Epithelial cell of prostate (primary cell): ENCODE measurements at regions not wholly inside any gene's neighbourhood (a gene's known extent, or its start where the extent isn't known, plus 50 kb on each side); places are given as distances from the start of the nearest gene placed in this dataset.

Experiments
- DNase-seq: peaks from one replicate; pipeline ENCODE4 v3.0.0-alpha.2; 2011; ENCODE audit warnings: low read depth, low spot score
- H3K27ac ChIP-seq: fragments of 450-650 bp; 2 replicates; pipeline ENCODE4 v1.5.1; 2017; ENCODE audit warnings: mild to moderate bottlenecking

DNA sequence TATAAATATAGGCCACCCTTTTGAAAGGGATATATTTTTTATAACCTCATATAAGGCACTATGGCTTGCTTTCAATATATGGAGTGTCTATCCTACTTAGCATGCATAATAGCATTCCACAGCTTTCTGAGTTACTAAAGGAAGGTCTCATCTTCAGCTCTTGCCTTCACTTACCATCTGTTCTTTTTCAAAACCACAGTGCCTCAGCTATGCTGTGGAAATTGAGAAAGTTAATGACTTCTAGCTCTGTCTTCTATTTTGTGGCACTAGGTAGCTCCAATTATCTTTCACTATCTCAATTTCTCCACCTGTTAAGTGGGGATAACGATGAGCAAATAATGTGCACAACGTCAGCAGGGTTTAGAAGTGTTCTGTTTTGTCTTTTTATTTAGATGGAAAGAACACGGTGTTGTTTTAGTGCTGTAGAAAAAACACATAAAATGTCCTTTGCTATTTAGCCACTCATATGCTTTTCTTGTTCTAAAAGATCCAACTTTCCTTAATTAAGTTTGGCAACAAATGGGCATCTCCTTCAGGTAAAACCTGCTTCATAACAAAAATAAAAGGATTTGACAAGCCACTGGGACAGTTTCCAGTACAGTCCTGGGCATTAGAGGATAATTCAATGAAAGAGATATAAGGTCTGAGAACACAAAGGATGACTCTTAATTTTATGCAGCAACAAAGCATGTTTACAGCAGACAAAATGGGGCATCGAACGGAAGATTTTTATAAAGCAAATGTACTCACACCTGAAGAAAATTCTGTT, 462.0 kb upstream of the SYT1 start:
- H3K27ac ChIP-seq: no peak overlapping the region
- DNase-seq: no peak

DNA sequence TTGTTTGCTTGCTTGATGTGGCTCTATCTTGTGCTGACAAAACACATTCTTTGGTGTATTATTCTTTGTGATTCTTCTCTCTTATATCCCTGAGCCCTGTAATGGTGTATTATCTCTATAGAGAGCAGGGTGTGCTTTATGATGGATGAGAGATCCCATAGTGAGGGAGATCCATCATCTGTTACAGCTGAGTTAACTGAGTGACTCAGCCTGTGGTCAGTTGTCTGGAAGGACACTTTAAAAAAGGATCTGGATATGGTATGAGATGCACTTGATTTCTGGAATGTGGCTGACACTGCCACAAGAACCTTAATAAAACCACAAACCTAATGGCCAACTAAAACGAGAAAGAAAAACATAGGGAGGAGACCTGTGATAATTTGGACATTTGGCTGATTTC, 461.4 kb upstream of the SYT1 start:
- no peak for DNase-seq
- H3K27ac ChIP-seq: no peak overlapping the region

DNA sequence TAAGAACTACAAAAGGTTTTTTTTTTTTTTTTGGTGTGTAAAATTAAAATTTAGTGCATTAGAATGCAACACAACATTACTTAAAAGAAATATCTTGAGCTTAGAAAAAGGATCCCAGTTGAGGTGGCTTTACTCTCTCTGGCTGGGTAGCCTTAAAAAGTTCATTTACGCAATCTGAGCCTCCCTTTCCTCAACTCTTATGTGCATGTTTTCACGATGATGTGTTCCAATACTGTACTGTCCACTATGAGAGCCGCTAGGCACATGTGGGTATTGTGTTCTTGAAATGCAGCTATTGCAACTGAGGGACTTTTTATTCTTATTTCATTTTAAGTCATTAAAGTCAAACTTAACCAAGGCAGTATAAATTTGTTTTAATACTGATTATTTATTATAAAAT, 460.9 kb upstream of the SYT1 start:
- no peak overlapping the region for H3K27ac ChIP-seq
- no peak for DNase-seq

DNA sequence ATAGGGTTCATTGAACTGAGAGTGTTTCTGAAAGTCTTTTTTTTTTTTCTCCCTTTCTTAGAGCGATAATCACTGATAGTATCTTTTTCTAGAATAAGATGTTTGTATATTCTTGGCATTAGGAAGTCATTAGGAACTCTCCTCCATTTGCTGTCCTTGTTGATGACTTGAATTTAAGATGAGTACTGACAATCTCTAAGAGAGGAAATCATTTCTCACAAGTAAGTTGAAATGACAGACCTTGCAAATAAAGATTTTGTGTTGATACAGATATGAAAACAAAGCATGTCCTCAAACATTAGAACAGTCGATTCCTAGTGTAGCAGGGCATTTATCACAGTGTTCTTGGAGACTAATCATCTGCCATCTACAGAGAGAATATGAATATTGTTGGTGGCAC, 458.4 kb upstream of the SYT1 start:
- no peak for DNase-seq

DNA sequence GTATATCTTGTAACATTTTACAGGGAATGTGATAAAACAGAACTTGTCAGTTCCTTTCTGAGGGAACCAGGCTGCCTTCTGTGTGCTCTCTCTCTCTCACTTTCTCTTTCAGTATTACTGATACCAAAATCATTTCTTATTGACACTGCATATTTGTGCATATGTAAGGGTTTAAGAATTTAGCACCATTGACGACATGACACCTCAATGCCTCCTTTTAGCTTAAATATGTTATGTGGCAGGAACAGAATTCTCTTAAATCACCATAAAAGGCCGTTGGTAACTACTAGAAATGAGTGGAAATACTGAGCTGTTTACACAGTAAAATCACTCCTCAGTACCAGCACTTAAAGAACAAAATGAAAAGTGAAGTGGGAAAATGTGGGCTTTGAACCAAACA, 457.7 kb upstream of the SYT1 start:
- no peak for DNase-seq
- H3K27ac ChIP-seq: no peak overlapping the region

More for the DNA sequence above, 458.4 kb upstream of the SYT1 start:
- no peak overlapping the region for H3K27ac ChIP-seq

DNA sequence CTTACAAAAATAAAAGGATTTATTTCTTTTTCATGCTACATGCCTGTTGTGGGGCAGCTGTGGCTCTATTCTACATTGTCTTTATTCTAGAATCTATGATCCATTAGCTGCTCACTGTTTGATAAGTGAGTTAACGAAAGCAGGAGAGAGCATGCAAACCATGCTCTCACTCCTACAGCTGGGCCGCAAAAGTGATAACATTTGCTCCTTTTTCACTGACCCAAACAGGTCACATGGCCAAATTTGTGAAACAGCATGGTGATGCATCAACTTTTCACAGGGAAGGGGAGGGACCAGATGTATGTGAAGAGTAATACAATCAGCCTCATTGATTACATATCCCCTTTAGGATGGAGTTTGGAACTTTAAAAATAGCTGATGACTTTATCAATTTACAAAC, 456.9 kb upstream of the SYT1 start:
- H3K27ac ChIP-seq: no peak overlapping the region
- DNase-seq: no peak

DNA sequence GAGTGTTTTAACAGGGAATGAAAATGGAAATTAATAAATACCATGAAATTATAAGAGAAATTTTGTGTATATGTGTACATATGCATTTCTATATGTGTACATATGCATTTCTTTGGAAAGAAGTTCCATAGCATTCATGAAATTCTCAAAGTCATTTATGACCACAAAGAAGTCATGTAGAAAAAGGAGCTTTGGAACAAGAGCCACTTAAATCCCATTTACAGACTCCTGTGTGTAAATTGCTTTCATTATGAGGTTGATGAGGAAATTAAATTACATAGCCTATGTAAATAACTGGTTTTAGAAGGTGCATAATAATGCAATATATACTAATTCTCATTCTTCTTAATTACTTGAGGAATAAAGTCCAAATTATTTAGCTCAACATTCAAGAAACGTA, 450.5 kb upstream of the SYT1 start:
- no peak overlapping the region for H3K27ac ChIP-seq
- DNase-seq: no peak

DNA sequence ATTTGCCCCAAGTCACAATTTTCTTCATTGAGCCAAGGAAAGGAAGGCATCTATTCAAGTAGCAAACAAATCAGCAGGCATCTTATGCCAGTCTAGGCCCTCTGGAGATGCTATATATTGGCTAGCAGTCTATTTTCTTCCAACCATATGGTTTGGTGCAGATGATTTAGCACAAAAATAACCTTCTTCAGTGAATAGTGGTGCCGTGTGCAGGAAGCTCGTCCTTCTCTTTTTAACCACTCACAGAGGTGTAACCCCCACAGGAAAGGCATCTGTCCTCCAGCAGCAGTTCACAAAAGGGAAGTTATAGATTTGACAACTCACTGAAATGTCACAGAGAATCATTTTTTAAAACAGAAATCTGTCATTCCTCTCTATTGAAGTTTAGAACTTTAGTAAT, 445.7 kb upstream of the SYT1 start:
- DNase-seq: no peak
- no peak overlapping the region for H3K27ac ChIP-seq

DNA sequence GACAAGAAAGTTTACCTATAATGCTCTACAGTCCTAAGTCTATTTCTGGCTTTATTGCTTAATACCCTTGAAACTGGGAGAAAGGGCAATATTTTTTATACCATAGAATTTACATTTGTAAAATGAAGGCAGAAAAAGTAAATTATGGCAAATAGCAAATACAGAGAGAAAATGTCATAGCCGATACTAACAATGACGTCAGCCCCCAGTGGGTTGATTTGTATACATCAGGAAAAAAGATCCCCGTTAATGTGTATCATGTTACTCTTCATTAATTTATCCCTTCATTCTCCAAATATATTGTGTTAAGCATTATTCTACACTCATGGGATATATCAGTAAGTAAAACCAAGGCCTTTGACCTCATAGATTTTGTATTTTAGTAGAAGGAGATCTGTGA, 445.1 kb upstream of the SYT1 start:
- no peak overlapping the region for H3K27ac ChIP-seq
- DNase-seq: no peak

DNA sequence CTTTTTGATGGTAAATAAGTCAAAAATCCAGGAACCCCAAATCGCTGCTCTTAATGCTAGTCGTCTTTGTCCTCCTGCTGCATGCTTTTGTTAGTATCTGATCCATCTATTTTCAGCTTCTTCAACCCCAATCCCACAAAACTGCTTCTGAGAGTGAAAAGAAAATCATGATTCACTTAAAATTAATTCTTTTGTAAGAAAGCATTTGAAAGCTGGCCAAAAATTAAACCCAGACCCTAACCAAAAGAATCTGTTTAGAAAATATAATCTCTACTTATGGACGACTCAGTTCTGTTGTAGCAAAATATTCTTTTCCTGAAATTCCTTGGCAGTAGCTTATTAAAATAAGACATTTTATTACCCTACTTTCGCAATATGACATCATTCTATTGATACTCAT, 443.6 kb upstream of the SYT1 start:
- DNase-seq: no peak
- H3K27ac ChIP-seq: no peak overlapping the region

DNA sequence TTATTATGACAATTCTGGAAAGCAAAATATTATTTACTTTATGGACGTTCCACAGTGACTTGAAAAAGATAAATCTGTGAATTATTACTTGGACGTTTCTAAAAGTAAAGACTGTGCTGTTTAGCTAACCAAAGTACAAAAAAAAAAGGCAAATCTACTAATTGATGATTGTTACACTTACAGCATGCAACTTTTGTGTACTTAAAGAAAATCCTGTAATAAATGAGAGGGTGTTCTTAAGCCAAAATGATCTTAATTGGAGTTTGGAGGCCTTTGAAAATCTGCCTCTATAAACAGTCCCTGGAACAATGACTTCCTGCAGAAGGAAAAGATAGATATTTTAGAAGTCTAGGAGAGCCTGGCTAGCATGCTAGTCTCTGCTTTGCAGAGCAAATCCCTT, 434.0 kb upstream of the SYT1 start:
- no peak for DNase-seq
- H3K27ac ChIP-seq: no peak overlapping the region

DNA sequence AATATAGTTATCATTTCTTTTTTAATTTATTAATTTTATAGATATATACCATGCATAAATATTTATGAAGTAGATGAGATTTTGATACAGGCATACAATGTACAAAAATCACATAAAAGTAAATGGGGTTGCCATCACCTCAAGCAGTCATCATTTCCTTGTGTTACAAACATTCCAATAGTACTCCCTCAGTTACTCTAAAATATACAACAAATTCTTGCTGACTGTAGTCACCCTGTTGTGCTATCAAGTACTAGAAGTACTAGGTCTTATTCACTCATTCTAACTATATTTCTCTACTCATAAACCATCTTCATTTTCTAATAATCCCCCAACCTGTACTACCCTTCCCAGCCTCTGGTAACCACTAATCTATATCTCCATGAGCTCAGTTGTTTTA, 432.6 kb upstream of the SYT1 start:
- H3K27ac ChIP-seq: no peak overlapping the region
- no peak for DNase-seq

DNA sequence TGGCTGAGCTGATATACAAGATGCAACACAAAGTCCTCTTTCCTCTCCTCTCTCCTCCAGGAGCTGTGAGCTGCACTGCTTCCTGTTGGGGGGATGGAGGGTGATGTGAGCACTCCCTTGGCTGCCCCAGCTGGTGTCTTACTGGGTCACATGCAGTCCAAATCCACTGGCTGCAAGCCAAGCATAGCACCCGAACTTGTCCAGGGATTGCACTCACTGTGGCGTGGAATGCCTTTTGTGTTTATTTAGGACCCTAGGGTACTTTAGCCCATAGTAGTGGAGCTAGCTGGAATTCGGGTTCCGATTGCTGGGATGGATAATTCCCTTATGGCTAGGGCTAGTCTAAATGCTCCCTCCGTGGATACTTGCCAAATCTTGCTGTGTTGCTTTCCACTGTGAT, 424.9 kb upstream of the SYT1 start:
- DNase-seq: no peak
- H3K27ac ChIP-seq: no peak overlapping the region

DNA sequence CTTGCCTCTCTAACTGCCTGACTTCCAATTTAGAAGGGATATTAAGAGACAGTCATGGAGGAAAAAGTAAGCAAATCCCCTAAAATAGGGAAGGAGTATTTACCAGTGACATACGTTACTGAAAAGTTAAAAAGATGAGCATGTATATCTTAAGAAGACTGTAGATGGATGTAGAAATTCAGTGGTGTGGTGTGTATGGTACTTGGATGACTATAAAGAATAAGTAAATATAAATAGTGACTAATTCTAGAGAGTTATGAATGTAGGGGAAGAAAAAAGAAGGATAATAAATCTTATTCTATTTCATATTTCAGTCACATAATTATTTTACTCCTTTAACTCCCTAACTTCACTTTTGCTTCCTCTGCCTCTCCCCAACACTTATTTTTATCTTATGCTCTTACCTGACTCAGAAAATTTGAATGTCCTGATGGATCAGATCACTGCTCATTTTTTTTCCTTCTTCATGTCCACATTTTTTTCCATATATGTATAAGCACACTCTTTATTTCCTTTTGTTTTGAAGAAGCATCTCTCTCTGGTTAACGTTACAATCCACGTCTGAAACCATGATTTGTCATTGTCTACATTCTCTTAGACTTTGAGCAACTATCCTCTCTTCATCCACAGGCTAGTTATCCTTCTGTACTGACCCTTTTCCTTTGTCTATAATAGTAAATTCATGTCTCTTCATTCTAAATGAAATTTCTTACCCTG, 422.7 kb upstream of the SYT1 start:
- no peak for DNase-seq
- no peak overlapping the region for H3K27ac ChIP-seq

DNA sequence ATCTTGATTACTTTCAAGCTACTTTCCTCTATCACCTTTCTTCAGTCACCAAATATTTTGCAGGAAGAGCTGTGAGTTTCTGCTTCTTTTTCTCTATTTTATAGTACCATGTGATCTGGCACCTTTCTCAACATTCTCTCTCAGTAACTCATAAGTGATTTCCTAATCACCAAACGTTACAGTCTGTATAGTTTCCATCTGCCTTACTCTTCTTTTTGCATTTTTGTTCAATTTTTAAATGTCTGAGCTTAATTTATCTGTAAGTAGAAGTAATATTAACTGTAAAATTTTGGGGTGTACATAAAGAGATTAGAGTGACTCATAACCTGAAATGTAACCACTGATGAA, 422.1 kb upstream of the SYT1 start:
- no peak for DNase-seq
- no peak overlapping the region for H3K27ac ChIP-seq

DNA sequence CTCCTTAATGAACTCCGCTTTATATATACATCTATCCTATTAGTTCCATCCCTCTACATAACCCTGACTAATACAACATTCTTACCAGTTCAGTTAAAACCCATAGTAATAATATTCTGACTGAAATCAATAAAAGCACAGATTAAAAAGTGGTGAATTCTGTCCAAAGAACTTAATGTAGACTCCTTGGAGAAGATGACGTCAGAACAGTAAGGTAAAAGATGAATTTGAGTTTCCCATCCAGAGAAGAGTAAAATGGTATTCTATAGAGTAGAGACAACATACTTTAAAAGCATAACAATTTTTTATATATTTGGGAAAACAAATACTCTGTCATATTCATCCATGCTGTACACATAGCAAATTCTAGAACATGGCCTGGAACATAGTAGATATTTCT, 418.0 kb upstream of the SYT1 start:
- DNase-seq: no peak
- no peak overlapping the region for H3K27ac ChIP-seq

DNA sequence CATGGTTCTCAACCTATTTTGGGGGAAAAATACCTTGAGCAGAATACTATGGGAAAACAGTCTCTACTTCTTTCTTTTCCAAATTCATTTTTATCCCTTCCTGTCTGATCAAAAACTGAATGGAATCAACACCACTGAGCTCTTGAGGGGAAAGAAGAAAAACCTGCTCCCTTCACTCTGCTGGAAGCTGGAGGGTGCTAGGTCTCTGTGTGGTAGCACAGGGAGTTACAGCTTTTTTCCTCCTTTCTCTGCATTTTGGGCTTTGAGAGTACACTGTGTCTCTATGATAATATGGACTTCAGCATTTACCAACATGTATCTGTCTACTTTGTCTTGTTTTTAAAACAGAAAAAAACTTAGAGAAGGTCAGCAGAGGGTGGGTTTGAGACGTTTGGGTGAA, 417.2 kb upstream of the SYT1 start:
- no peak for DNase-seq
- H3K27ac ChIP-seq: no peak overlapping the region

DNA sequence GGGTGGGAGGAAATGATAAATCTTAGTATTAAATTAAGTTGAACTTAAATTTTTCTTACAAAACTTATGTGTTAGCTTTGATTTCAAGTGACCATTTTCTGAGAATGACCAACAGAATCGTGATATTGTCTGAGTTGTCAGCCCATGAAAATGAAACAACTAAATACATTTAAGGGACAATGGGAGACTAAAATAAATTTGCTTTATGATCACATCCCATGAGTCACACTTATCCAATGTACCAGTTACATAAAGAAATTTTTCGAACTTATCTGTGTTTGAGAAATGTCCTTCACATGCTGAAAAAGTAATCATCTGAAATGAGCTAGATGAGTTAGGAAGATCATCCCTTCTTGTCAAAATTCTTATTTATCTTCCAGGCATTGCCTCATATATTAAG, 415.9 kb upstream of the SYT1 start:
- no peak for DNase-seq
- H3K27ac ChIP-seq: no peak overlapping the region

DNA sequence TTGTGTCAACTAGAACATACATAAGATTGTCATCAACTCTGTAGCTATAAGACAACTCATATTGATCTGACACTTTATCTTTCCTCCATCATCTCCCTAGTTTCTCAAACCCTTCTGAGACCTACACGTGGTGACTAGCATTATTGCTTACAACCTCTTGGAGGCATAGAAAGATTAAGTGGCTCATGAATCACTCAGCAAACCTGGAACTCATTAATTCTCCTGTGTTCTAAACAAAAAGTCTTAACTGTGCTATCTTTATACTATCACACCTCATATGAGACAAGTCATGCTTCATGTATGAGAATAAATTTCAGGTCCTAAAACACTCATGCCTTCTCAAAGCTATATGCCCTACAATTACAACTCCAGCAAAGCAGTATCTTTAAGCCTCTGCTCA, 408.6 kb upstream of the SYT1 start:
- H3K27ac ChIP-seq: no peak overlapping the region
- DNase-seq: no peak

DNA sequence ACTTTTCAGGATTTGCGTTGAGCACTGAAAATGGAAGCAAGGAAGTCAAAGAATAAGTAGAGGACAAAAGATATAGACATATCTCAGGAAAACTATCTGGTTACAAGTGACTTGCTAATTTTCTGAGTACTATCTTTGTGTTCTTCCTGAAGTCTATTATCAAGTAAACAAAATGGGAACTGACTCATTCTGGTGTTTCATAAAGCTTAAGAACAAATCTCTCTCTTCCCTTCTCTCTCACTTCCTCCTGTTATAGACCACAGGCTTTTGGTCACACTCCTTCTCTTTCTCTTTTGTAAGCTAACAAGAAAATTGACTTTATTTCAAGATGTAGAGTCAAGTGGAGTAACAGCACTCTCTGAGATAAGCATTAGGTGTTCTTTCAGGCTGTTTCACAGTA, 406.6 kb upstream of the SYT1 start:
- DNase-seq: peak; percentile 12
- H3K27ac ChIP-seq: no peak overlapping the region

DNA sequence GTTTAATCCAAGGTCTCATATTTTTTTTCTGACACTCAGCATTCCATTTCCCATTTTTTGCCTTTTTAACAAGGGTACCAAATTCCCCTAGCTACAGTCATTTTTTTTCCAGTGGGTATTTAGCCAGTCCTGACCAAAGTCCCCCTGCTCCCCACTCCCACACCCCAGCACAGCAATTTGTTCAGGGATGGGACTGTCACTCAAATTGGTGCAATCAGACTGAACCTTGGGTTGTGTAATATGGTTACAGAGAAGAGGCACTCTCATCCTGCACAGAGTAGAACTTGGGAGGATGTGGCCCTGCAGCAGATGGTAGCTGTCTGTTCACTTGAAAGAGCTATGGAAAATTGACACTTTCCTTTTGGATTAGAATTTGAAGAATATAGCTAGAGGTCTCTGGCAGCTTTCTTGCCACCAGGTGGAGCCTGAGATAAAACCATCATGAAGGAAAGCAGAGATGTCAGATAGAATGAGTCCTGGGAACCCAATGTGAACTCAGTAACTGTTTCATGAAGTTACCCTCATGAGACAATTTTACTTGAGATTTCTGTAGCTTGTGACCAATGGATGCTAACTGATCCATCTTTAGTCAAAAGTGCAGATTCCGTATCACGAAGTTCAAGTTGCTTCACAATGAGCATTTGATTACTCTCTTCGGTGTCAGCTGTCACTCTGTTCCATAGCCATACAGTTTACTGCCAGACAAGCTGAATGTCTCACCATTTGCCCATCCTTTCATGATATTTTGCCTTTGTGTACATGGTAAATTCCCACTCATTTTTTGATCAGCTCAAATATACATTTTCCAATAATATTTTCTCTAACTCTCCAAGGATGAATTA, 394.0 kb upstream of the SYT1 start:
- peak; percentile 2 for DNase-seq

More for the DNA sequence above, 394.0 kb upstream of the SYT1 start:
- H3K27ac ChIP-seq: no peak overlapping the region
